ENCODE measurements at regions not wholly inside any gene's neighbourhood (a gene's known extent, or its start where the extent isn't known, plus 50 kb on each side); places are given as distances from the start of the nearest gene placed in this dataset.

- Histone ChIP-seq H3K79me2 (ENCODE audit: low read length) (no peaks in the 10 kb centered on the region), H3K4me3 (ENCODE audit: low read length) (no peak overlapping the region), H3K9me2 (replicated peaks; ENCODE audit: insufficient read depth, low read length) (no peaks in the 10 kb centered on the region), H3K27me3 (replicated peaks; ENCODE audit: insufficient read depth, low read length) (no peaks in the 10 kb centered on the region), H3K36me3 (replicated peaks; ENCODE audit: insufficient read depth, low read length) (no peaks in the 10 kb centered on the region), H2AFZ (ENCODE audit: low read length) (no peak overlapping the region), H3K9ac (ENCODE audit: low read length) (no peak overlapping the region), H3K4me2 (ENCODE audit: low read depth, low read length) (no peak overlapping the region), H3K9me3 (replicated peaks; ENCODE audit: insufficient read depth, low read length) (no peaks in the 10 kb centered on the region), H3F3A (ENCODE audit: insufficient read depth, low read length) (no peaks in the 10 kb centered on the region), H3K4me1 (ENCODE audit: low read length) (no peaks in the 10 kb centered on the region), H3K27ac (ENCODE audit: low read length) (no peak overlapping the region), H4K20me1 (ENCODE audit: insufficient read depth, low read length) (no peaks in the 10 kb centered on the region)
- no peak for TF ChIP-seq EZH2phosphoT487 (IDR thresholded peaks at IDR 0.05; ENCODE audit: low read length)
- TF ChIP-seq CTCF (IDR thresholded peaks at IDR 0.05; ENCODE audit: low read length): no peak
- TF ChIP-seq EZH2 (optimal IDR thresholded peaks at IDR 0.05; ENCODE audit: low read depth, low read length): no peak
- DNase-seq: no peak
Measured at GRCh38 chr1:185515696-185516095, 198.7 kb upstream of the IVNS1ABP start.

DNA sequence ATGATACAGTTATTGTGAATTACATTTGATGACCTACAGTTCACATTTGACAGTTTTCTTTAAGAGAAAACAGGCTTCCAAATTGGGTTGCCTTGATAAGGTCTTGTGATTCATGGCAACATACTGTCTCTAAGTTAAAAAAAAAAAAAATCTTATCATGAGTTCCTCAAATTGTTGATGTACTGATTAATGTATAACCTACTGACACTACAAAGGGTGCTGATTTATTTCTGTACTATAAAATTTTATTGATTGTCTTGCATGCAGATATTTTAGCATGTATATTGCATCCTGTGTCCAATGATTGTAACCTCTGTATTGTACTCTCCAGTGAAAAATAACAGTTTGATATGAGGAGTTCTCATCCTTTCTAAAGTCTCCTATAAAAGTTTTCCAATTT, 197.3 kb upstream of the IVNS1ABP start:
- no peak for DNase-seq
- H3K36me3 ChIP-seq (replicated peaks; ENCODE audit: insufficient read depth, low read length): no peaks in the 10 kb centered on the region
- H3K27ac ChIP-seq (ENCODE audit: low read length): no peak overlapping the region
- no peaks in the 10 kb centered on the region for H3F3A ChIP-seq (ENCODE audit: insufficient read depth, low read length)
- TF ChIP-seq CTCF (IDR thresholded peaks at IDR 0.05; ENCODE audit: low read length) (no peak), EZH2 (optimal IDR thresholded peaks at IDR 0.05; ENCODE audit: low read depth, low read length) (no peak), EZH2phosphoT487 (IDR thresholded peaks at IDR 0.05; ENCODE audit: low read length) (no peak)
- H3K4me3 ChIP-seq (ENCODE audit: low read length): no peak overlapping the region
- H3K9me3 ChIP-seq (replicated peaks; ENCODE audit: insufficient read depth, low read length): no peaks in the 10 kb centered on the region
- H3K27me3 ChIP-seq (replicated peaks; ENCODE audit: insufficient read depth, low read length): no peaks in the 10 kb centered on the region
- no peaks in the 10 kb centered on the region for H3K79me2 ChIP-seq (ENCODE audit: low read length)
- H2AFZ ChIP-seq (ENCODE audit: low read length): no peak overlapping the region
- H3K4me1 ChIP-seq (ENCODE audit: low read length): no peaks in the 10 kb centered on the region
- H3K9me2 ChIP-seq (replicated peaks; ENCODE audit: insufficient read depth, low read length): no peaks in the 10 kb centered on the region
- no peaks in the 10 kb centered on the region for H4K20me1 ChIP-seq (ENCODE audit: insufficient read depth, low read length)
- H3K9ac ChIP-seq (ENCODE audit: low read length): no peak overlapping the region
- H3K4me2 ChIP-seq (ENCODE audit: low read depth, low read length): no peak overlapping the region

- DNase-seq: no peak
- Histone ChIP-seq H4K20me1 (ENCODE audit: insufficient read depth, low read length) (no peaks in the 10 kb centered on the region), H2AFZ (ENCODE audit: low read length) (no peak overlapping the region), H3K4me1 (ENCODE audit: low read length) (no peaks in the 10 kb centered on the region), H3K9ac (ENCODE audit: low read length) (no peak overlapping the region), H3K9me3 (replicated peaks; ENCODE audit: insufficient read depth, low read length) (no peaks in the 10 kb centered on the region), H3K4me2 (ENCODE audit: low read depth, low read length) (no peak overlapping the region), H3F3A (ENCODE audit: insufficient read depth, low read length) (no peaks in the 10 kb centered on the region), H3K4me3 (ENCODE audit: low read length) (no peak overlapping the region), H3K36me3 (replicated peaks; ENCODE audit: insufficient read depth, low read length) (no peaks in the 10 kb centered on the region), H3K27ac (ENCODE audit: low read length) (no peak overlapping the region), H3K27me3 (replicated peaks; ENCODE audit: insufficient read depth, low read length) (no peaks in the 10 kb centered on the region), H3K9me2 (replicated peaks; ENCODE audit: insufficient read depth, low read length) (no peaks in the 10 kb centered on the region), H3K79me2 (ENCODE audit: low read length) (no peaks in the 10 kb centered on the region)
- TF ChIP-seq EZH2phosphoT487 (IDR thresholded peaks at IDR 0.05; ENCODE audit: low read length) (no peak), EZH2 (optimal IDR thresholded peaks at IDR 0.05; ENCODE audit: low read depth, low read length) (no peak), CTCF (IDR thresholded peaks at IDR 0.05; ENCODE audit: low read length) (no peak)
Measured at GRCh38 chr1:185512442-185512841, 195.4 kb upstream of the IVNS1ABP start.
